Bronchial epithelial cell (primary cell): ENCODE measurements at regions not wholly inside any gene's neighbourhood (a gene's known extent, or its start where the extent isn't known, plus 50 kb on each side); places are given as distances from the start of the nearest gene placed in this dataset.

Source experiments
- DNase-seq: peaks from one replicate; pipeline ENCODE4 v3.0.0-alpha.2; 2010; ENCODE audit warnings: low read depth
- FAIRE-seq: peaks from 2 replicates; lab custom pipeline; 2011; peaks lifted over from hg19 to GRCh38; lab: Jason Lieb, UNC
- H3K27me3 ChIP-seq: 2 replicates; pipeline ENCODE4 v1.5.1; 2011; ENCODE audit warnings: low read length; ENCODE audit not compliant: control insufficient read depth, insufficient read depth
- H3K36me3 ChIP-seq: 2 replicates; pipeline ENCODE4 v1.5.1; 2011; ENCODE audit warnings: low read length; ENCODE audit not compliant: control insufficient read depth, insufficient read depth
- H3K4me3 ChIP-seq: 2 replicates; pipeline ENCODE4 v1.5.1; 2011; ENCODE audit warnings: mild to moderate bottlenecking, low read depth, low read length, control low read depth
- TF ChIP-seq, protein P1 (sequence below): IDR thresholded peaks from 2 replicates; pipeline ENCODE4 v1.5.1; 2011; ENCODE audit warnings: mild to moderate bottlenecking, moderate library complexity, low read length, control low read depth, inconsistent platforms; ENCODE audit not compliant: insufficient read depth, severe bottlenecking

- H3K27me3 ChIP-seq = no peaks in the 10 kb centered on the region
- FAIRE-seq = no peak
- TF ChIP-seq, protein P1, sequence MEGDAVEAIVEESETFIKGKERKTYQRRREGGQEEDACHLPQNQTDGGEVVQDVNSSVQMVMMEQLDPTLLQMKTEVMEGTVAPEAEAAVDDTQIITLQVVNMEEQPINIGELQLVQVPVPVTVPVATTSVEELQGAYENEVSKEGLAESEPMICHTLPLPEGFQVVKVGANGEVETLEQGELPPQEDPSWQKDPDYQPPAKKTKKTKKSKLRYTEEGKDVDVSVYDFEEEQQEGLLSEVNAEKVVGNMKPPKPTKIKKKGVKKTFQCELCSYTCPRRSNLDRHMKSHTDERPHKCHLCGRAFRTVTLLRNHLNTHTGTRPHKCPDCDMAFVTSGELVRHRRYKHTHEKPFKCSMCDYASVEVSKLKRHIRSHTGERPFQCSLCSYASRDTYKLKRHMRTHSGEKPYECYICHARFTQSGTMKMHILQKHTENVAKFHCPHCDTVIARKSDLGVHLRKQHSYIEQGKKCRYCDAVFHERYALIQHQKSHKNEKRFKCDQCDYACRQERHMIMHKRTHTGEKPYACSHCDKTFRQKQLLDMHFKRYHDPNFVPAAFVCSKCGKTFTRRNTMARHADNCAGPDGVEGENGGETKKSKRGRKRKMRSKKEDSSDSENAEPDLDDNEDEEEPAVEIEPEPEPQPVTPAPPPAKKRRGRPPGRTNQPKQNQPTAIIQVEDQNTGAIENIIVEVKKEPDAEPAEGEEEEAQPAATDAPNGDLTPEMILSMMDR = no peak
- no peak for DNase-seq
- H3K4me3 ChIP-seq = no peak overlapping the region
- H3K36me3 ChIP-seq = no peaks in the 10 kb centered on the region
Observed at GRCh38 chr16:80442779-80443178, 98.0 kb upstream of the DYNLRB2 start.

DNA sequence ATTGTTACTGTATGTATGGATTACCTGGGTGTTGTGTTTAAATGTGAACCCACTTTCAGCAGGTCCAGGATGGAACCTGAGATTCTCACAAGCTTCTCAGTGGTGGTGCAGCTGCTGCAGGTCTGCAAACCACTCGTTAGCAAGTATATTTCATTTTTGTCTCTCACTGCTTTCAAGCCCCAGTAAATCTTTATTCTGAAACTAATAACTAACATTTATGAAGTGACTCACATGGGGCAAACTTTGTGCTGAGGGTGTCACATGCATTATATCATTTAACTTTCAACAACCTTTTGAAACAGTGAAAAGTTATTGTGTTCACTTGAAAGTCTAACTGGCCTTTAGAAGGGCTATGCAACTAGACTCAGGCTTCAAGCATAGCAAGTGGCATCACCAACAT, 98.9 kb upstream of the DYNLRB2 start:
- Histone ChIP-seq H3K4me3 (no peak overlapping the region), H3K36me3 (no peaks in the 10 kb centered on the region), H3K27me3 (no peaks in the 10 kb centered on the region)
- FAIRE-seq = no peak
- no peak for DNase-seq
- TF ChIP-seq, protein P1 = no peak

DNA sequence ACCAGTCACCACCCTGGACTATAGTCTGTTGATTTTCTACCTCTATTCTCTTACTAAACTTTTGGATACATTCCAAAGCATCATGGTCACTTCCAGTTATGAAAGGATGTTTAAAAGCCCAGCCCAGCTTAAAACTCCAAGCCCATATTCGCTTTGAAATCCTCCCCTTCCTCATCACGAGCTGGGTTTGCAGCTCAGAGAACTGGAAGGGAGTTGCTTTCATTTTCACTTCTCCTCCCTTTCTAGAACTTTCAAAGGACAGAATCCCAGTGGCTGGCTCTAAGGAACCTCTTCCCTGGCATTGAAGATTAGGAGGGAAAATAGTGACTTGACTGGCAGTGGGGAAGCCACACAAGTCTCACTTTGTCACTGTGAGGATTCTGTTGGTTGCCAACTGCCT, 100.1 kb upstream of the DYNLRB2 start:
- DNase-seq (no peak), FAIRE-seq (no peak)
- no peaks in the 10 kb centered on the region for H3K36me3 ChIP-seq
- H3K27me3 ChIP-seq = no peaks in the 10 kb centered on the region
- TF ChIP-seq, protein P1 = no peak
- no peak overlapping the region for H3K4me3 ChIP-seq

- Histone ChIP-seq H3K27me3 (no peaks in the 10 kb centered on the region), H3K4me3 (no peak overlapping the region), H3K36me3 (no peaks in the 10 kb centered on the region)
- FAIRE-seq (no peak), DNase-seq (no peak)
- TF ChIP-seq, protein P1 = no peak
Observed at GRCh38 chr16:80437707-80438106, 103.1 kb upstream of the DYNLRB2 start.

GRCh38 chr16:80436510-80436909, 104.3 kb upstream of the DYNLRB2 start:
- DNase-seq (no peak), FAIRE-seq (no peak)
- TF ChIP-seq, protein P1 = no peak
- Histone ChIP-seq H3K36me3 (no peaks in the 10 kb centered on the region), H3K4me3 (no peak overlapping the region), H3K27me3 (no peaks in the 10 kb centered on the region)

- no peaks in the 10 kb centered on the region for H3K27me3 ChIP-seq
- no peak overlapping the region for H3K4me3 ChIP-seq
- no peak for FAIRE-seq
- TF ChIP-seq, protein P1 = no peak
- H3K36me3 ChIP-seq = no peaks in the 10 kb centered on the region
- peak; percentile 78 for DNase-seq
Observed at GRCh38 chr16:80433623-80434022, 107.2 kb upstream of the DYNLRB2 start.
